Omental fat pad (tissue), 3 donors: ENCODE measurements at regions not wholly inside any gene's neighbourhood (a gene's known extent, or its start where the extent isn't known, plus 50 kb on each side); places are given as distances from the start of the nearest gene placed in this dataset.

Experiments used
- ATAC-seq: fragments of 150-250 bp; one replicate; pipeline ENCODE4 v1.9.1; 2016; ENCODE audit warnings: mild to moderate bottlenecking, moderate library complexity; ENCODE audit not compliant: low FRiP score
- DNase-seq: peaks from one replicate; pipeline ENCODE4 v3.0.0-alpha.2; 2019; ENCODE audit warnings: low spot score
- TF ChIP-seq, protein P1 (sequence below), 3 donors: fragments of 450-650 bp; IDR thresholded peaks; one replicate each; pipeline ENCODE4 v1.5.1; 2016 to 2017; ENCODE audit warnings: antibody characterized with exemption in 3 of 3, mild to moderate bottlenecking in 3 of 3, moderate library complexity in 2 of 3

DNA sequence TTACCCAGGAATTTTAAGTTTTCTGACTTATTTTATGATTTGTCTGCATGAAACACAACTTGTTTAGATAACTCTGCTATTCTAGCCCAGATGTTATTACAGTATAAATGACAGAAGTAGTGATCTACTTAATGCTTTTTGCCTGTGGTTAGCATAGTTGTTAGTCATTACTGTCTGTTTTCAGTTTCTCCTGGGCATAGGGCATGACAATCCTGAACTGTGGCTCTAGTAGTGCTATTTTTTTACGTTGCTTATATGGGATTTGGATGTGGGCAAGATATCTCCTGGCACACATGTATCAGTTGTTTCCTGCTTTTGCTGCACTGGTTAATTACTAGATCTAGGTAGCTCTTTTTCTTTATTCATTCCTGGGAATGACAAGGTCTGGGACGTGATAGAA lies 1005.8 kb downstream of the PCDH18 start:
- ATAC-seq (no peak), DNase-seq (no peak)
- TF ChIP-seq, protein P1, sequence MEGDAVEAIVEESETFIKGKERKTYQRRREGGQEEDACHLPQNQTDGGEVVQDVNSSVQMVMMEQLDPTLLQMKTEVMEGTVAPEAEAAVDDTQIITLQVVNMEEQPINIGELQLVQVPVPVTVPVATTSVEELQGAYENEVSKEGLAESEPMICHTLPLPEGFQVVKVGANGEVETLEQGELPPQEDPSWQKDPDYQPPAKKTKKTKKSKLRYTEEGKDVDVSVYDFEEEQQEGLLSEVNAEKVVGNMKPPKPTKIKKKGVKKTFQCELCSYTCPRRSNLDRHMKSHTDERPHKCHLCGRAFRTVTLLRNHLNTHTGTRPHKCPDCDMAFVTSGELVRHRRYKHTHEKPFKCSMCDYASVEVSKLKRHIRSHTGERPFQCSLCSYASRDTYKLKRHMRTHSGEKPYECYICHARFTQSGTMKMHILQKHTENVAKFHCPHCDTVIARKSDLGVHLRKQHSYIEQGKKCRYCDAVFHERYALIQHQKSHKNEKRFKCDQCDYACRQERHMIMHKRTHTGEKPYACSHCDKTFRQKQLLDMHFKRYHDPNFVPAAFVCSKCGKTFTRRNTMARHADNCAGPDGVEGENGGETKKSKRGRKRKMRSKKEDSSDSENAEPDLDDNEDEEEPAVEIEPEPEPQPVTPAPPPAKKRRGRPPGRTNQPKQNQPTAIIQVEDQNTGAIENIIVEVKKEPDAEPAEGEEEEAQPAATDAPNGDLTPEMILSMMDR (IDR thresholded peaks at IDR 0.05), result no peak

DNA sequence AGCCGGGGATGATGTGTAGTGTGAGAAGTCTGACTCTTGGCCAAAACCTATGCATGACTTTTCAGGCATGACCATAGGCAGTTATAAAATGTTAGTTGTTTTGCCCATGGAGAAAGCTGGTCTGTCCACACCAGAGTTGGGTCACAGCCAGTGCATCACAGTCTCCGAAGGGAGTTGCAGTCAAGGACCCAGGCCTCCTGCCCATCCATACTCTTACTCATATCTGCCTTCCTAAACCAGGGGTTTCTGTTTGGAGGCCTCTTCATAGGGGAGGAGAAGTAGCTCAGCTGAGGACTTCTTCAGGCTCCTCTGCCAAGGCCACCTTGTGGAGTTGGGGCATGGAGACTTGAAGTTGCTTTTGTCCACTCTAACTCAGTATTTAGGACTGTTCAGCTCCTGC lies 1008.3 kb downstream of the PCDH18 start:
- no peak for DNase-seq
- TF ChIP-seq, protein P1 (IDR thresholded peaks at IDR 0.05), result no peak
- ATAC-seq, result no peak

DNA sequence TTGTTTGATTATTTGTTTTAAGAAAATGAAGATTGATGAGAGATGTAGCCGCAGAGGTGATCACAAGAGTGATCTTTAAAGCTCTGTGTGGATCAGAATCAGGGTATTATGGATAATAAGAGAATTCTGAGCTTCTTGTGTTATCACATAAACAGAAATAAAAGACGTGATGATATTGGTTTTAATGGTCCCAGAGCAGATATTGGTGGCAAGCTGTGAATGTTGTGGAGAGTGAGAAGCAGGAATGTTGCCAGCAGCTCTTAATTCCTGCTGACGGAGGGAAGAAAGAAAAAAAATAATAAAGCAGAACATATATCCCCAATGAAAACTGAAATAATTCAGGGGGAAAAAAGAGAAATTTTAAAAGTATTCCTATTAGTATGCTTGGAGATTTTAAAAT lies 1015.9 kb downstream of the PCDH18 start:
- ATAC-seq (no peak), DNase-seq (no peak)
- TF ChIP-seq, protein P1 (IDR thresholded peaks at IDR 0.05), result no peak

GRCh38 chr4:136505020-136505419 lies 1027.3 kb downstream of the PCDH18 start:
- TF ChIP-seq, protein P1 (IDR thresholded peaks at IDR 0.05), result no peak
- ATAC-seq (no peak), DNase-seq (no peak)

DNA sequence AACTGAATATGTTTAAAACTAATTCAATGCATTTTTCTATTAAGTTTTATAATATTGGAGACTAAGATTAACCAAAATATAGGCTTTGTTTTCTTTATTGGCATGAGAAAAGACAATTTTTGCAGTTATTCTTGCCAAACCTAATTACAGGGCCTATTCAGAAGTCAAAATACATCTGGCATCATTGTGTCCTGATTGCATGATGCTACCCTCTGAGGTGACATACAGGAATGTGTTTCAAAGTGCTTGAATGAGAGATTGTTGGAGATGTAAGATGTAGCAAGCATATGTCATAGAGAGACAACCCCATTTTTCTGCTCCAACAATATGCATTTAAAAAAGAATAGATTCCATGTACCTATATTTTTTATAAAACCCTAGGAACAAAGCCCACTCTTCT lies 1036.4 kb downstream of the PCDH18 start:
- no peak for DNase-seq
- TF ChIP-seq, protein P1 (IDR thresholded peaks at IDR 0.05), result no peak
- ATAC-seq, result no peak

DNA sequence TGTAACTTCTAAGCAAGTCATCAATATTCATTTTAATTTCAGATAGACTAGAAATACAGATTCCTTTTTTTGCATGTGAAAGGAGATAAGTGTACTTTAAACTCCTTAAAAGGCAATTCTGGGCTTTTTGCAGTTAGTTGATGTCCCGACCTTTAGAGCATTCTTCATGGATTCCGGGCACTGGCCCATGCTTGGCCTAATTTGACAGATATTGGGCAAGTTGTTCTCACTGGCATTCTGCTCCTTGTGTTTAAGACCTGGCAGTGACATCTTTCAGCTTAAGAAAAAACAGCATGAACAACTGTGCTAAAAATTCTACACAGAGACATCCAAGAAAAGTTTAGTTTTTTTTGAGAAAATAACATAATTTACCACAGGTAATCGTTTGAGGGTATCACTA lies 1037.2 kb downstream of the PCDH18 start:
- ATAC-seq (no peak), DNase-seq (no peak)
- TF ChIP-seq, protein P1 (IDR thresholded peaks at IDR 0.05), result no peak

DNA sequence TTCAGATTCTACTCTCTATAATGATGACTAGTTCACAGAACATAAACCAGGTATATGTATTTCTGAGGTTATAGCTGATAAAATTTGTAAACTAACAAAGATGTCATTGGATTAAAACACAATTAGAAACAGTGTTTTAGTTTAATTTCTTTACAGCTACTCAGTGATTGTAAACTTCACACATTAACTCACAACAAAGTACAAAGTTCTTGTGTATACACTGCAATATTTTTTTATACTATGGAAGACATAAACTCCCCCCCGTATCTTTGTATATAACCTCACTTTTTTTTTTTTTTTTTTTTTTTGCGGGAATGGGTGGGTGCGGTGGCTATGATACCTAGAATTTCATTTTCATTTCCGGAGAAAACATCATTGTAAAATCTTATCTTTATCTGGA lies 1043.2 kb downstream of the PCDH18 start:
- DNase-seq, result no peak
- ATAC-seq, result no peak
- TF ChIP-seq, protein P1 (IDR thresholded peaks at IDR 0.05), result no peak
